ENCODE measurements at regions not wholly inside any gene's neighbourhood (a gene's known extent, or its start where the extent isn't known, plus 50 kb on each side); places are given as distances from the start of the nearest gene placed in this dataset.

GRCh38 chr18:76259711-76260110 lies 235.3 kb downstream of the ZNF516 start:
- TF ChIP-seq CTCF (IDR thresholded peaks at IDR 0.05; ENCODE audit: insufficient read depth, low read length, poor library complexity, severe bottlenecking) (no peak), EZH2phosphoT487 (conservative IDR thresholded peaks at IDR 0.05; ENCODE audit: low read length) (no peak)
- no peak overlapping the region for H3K4me3 ChIP-seq (ENCODE audit: insufficient read depth, low read length, poor library complexity, severe bottlenecking)
- no peak overlapping the region for H3K27ac ChIP-seq (ENCODE audit: low read depth, low read length)
- no peak overlapping the region for H3K9ac ChIP-seq (ENCODE audit: low read length)
- no peaks in the 10 kb centered on the region for H3K27me3 ChIP-seq (ENCODE audit: low read length)
- no peak overlapping the region for H2AFZ ChIP-seq (ENCODE audit: low read depth, low read length, severe bottlenecking)
- no peaks in the 10 kb centered on the region for H3K79me2 ChIP-seq (ENCODE audit: insufficient read depth, low read length)
- H3K9me3 ChIP-seq (ENCODE audit: insufficient read depth, low read length) = no peaks in the 10 kb centered on the region
- H3F3A ChIP-seq (ENCODE audit: insufficient read depth) = no peaks in the 10 kb centered on the region
- no peak overlapping the region for H3K4me2 ChIP-seq (ENCODE audit: low read depth, low read length, poor library complexity, severe bottlenecking)
- H3K36me3 ChIP-seq (ENCODE audit: low read length) = no peaks in the 10 kb centered on the region
- H3K9me2 ChIP-seq (replicated peaks; ENCODE audit: insufficient read depth, low read length) = no peaks in the 10 kb centered on the region
- H4K20me1 ChIP-seq (ENCODE audit: low read depth, low read length) = no peaks in the 10 kb centered on the region

- H2AFZ ChIP-seq (ENCODE audit: low read depth, low read length, severe bottlenecking) = no peak overlapping the region
- no peaks in the 10 kb centered on the region for H3K36me3 ChIP-seq (ENCODE audit: low read length)
- no peak overlapping the region for H3K27ac ChIP-seq (ENCODE audit: low read depth, low read length)
- H3K4me2 ChIP-seq (ENCODE audit: low read depth, low read length, poor library complexity, severe bottlenecking) = no peak overlapping the region
- H3F3A ChIP-seq (ENCODE audit: insufficient read depth) = no peaks in the 10 kb centered on the region
- no peak for TF ChIP-seq CTCF (IDR thresholded peaks at IDR 0.05; ENCODE audit: insufficient read depth, low read length, poor library complexity, severe bottlenecking)
- TF ChIP-seq EZH2phosphoT487 (conservative IDR thresholded peaks at IDR 0.05; ENCODE audit: low read length) = no peak
- H3K4me3 ChIP-seq (ENCODE audit: insufficient read depth, low read length, poor library complexity, severe bottlenecking) = no peak overlapping the region
- no peak overlapping the region for H3K9ac ChIP-seq (ENCODE audit: low read length)
- H4K20me1 ChIP-seq (ENCODE audit: low read depth, low read length) = no peaks in the 10 kb centered on the region
- no peaks in the 10 kb centered on the region for H3K27me3 ChIP-seq (ENCODE audit: low read length)
- no peaks in the 10 kb centered on the region for H3K9me2 ChIP-seq (replicated peaks; ENCODE audit: insufficient read depth, low read length)
- no peaks in the 10 kb centered on the region for H3K9me3 ChIP-seq (ENCODE audit: insufficient read depth, low read length)
- no peaks in the 10 kb centered on the region for H3K79me2 ChIP-seq (ENCODE audit: insufficient read depth, low read length)
These were observed 235.9 kb downstream of the ZNF516 start for GRCh38 chr18:76259096-76259495.

GRCh38 chr18:76258209-76258608 lies 236.8 kb downstream of the ZNF516 start:
- no peaks in the 10 kb centered on the region for H3K9me3 ChIP-seq (ENCODE audit: insufficient read depth, low read length)
- H2AFZ ChIP-seq (ENCODE audit: low read depth, low read length, severe bottlenecking) = no peak overlapping the region
- H3K9ac ChIP-seq (ENCODE audit: low read length) = no peak overlapping the region
- no peak overlapping the region for H3K4me3 ChIP-seq (ENCODE audit: insufficient read depth, low read length, poor library complexity, severe bottlenecking)
- no peak for TF ChIP-seq EZH2phosphoT487 (conservative IDR thresholded peaks at IDR 0.05; ENCODE audit: low read length)
- no peak for TF ChIP-seq CTCF (IDR thresholded peaks at IDR 0.05; ENCODE audit: insufficient read depth, low read length, poor library complexity, severe bottlenecking)
- H3K4me2 ChIP-seq (ENCODE audit: low read depth, low read length, poor library complexity, severe bottlenecking) = no peak overlapping the region
- H3K27ac ChIP-seq (ENCODE audit: low read depth, low read length) = no peak overlapping the region
- no peaks in the 10 kb centered on the region for H3F3A ChIP-seq (ENCODE audit: insufficient read depth)
- no peaks in the 10 kb centered on the region for H3K36me3 ChIP-seq (ENCODE audit: low read length)
- no peaks in the 10 kb centered on the region for H3K27me3 ChIP-seq (ENCODE audit: low read length)
- no peaks in the 10 kb centered on the region for H4K20me1 ChIP-seq (ENCODE audit: low read depth, low read length)
- no peaks in the 10 kb centered on the region for H3K79me2 ChIP-seq (ENCODE audit: insufficient read depth, low read length)
- H3K9me2 ChIP-seq (replicated peaks; ENCODE audit: insufficient read depth, low read length) = no peaks in the 10 kb centered on the region
